ENCODE measurements at regions not wholly inside any gene's neighbourhood (a gene's known extent, or its start where the extent isn't known, plus 50 kb on each side); places are given as distances from the start of the nearest gene placed in this dataset.

DNA sequence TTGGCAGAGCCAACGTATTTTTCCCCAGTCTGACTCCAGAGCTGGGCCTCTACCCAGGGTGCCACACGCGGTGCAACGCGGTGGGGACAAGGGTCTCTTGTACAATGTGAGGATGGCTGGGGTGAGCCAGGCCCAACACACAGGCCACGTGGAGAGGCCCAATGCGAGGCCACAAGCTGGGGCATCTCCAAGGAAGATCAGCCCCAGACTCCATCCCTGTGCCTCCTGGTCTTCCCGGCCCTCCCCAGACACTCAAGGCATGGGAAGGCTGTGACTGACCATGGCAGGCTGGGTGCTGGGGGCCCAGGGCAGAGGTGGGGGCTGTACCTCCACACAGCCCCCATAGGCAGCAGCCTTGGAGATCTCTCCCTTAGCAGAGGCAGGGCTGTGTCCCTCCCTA is 135.3 kb upstream of the FAM20C start:
- H3K27ac ChIP-seq (ENCODE audit: low read length) = no peak overlapping the region
- 91% methylated on average over 8 of the region's 8 CpGs for WGBS
- DNase-seq (peak in 1 of 3 donors; percentile 40), ATAC-seq (peak; percentile 5 to 14)
- no peaks in the 10 kb centered on the region for H3K9me3 ChIP-seq (ENCODE audit: control insufficient read depth, low read length)
- H3K4me3 ChIP-seq (ENCODE audit: low read length) = no peak overlapping the region
- H3K4me1 ChIP-seq (ENCODE audit: control insufficient read depth, insufficient read depth, low read length) = no peaks in the 10 kb centered on the region
- H3K27me3 ChIP-seq (ENCODE audit: control insufficient read depth, insufficient read depth) = no peaks in the 10 kb centered on the region
- intact Hi-C loops (cut with DNase I) = no loop called here

DNA sequence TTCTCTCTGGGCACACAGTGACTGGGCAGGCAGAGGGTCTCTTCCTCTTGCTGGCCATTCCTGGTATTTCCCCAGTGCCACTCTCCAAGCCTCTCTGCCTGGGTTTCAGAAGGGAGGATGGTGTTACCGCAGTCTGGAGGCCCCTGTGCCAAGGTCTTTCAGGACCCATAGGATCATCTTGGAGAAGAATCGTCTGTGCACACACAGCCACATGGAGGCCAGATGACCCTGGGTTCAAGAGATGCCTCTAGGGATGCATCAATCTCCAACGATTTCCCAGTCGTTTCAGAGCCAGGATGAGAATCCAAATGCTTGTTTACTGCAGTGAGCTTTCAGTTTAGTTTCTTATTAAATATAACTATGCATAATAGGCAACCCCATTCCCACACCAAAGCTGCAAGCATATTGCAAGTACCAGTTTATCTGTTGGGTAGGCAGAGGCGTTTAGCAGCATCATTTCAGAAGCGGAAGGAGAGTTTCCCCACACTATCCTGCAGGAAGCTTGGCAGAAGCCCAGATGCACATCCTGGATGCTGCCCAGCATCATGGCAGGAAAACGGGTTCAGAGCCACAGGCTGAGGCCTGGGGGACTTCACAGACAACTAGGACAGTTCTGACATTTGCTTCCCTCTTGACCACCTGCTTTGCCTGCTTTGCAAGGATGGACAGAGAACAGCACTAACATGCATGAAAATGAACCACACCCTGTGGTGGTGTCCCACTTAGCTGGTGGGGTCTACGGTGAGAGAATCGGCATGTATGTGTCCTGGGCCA is 134.7 kb upstream of the FAM20C start:
- 44% methylated on average over 9 of the region's 9 CpGs for WGBS
- no peaks in the 10 kb centered on the region for H3K27me3 ChIP-seq (ENCODE audit: control insufficient read depth, insufficient read depth)
- no peaks in the 10 kb centered on the region for H3K4me1 ChIP-seq (ENCODE audit: control insufficient read depth, insufficient read depth, low read length)
- no peaks in the 10 kb centered on the region for H3K9me3 ChIP-seq (ENCODE audit: control insufficient read depth, low read length)
- H3K4me3 ChIP-seq (ENCODE audit: low read length) = no peak overlapping the region
- DNase-seq (peak in 1 of 3 donors; percentile 56), ATAC-seq (no peak)
- intact Hi-C loops (cut with DNase I) = no loop called here
- H3K27ac ChIP-seq (ENCODE audit: low read length) = no peak overlapping the region

DNA sequence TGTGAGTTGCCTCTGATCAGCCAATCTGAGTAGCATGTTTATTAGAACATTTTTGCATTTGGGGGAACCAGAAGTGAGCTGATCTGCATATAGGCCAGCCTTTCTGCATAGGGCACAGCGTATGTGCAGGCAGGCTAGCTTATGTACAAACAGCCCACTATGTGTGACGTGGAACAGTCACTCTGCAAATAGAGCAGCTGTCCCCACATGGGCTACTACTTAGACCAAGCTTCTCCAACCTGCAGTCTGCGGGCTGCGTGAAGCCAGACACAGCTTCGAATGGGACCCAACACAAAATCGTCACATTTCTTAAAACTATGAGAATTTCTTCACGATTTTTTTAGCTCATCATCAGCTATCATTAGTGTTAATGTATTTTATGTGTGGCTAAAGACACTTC is 134.1 kb upstream of the FAM20C start:
- 84% methylated on average over 7 of the region's 7 CpGs for WGBS
- no peaks in the 10 kb centered on the region for H3K9me3 ChIP-seq (ENCODE audit: control insufficient read depth, low read length)
- no peaks in the 10 kb centered on the region for H3K4me1 ChIP-seq (ENCODE audit: control insufficient read depth, insufficient read depth, low read length)
- no peaks in the 10 kb centered on the region for H3K27me3 ChIP-seq (ENCODE audit: control insufficient read depth, insufficient read depth)
- DNase-seq = peak in 1 of 3 donors; percentile 10
- no peak overlapping the region for H3K4me3 ChIP-seq (ENCODE audit: low read length)
- no peak overlapping the region for H3K27ac ChIP-seq (ENCODE audit: low read length)
- intact Hi-C loops (cut with DNase I) = no loop called here
- ATAC-seq = no peak

DNA sequence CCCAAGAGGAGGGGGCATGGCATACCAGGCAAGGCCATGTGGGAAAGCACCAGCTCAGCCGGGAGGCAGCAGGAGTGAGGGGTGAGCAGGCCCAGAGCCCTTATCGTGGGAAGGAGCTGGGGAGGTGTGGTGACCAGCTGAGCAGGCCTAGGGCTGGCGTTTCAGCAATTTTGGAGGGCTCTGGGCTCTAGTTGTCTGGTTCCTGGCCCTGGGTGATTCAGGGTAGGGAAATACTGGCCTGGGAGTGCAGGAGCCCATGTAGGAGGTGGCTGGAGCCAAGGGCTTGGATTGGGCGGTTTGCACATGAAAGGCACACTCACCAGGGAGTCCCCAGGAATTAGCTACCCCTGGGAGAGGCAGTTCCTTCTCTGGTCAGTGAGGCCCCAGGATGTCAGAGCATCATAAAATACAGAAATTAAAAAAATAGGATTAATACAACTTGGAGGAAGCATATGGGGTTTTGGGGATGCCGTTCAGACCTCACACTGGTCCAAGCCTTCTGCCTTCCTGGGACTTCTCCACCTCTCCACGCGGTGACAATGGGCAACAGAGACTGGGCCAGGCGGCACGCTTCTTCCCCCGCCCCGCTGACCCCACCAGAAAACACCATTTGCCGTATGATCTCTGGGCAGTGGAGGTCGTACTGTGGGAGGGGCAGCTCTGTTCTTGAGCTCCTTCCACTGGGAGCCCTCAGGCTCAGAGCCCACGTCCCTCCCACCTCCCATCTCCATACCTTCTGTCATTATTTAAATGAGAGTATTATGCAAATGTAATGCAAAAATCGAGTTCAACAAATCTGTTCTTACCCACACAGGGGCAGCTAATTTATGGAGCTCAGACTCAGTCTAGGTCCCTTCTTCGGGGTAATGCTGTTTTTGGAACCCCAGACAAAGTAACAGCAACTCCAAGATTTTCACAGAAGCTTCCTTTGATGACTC is 133.0 kb upstream of the FAM20C start:
- Histone ChIP-seq H3K27ac (ENCODE audit: low read length) (no peak overlapping the region), H3K27me3 (ENCODE audit: control insufficient read depth, insufficient read depth) (no peaks in the 10 kb centered on the region), H3K4me3 (ENCODE audit: low read length) (no peak overlapping the region), H3K4me1 (ENCODE audit: control insufficient read depth, insufficient read depth, low read length) (peaks cover 2% of the 10 kb centered on the region), H3K9me3 (ENCODE audit: control insufficient read depth, low read length) (no peaks in the 10 kb centered on the region)
- intact Hi-C loops (cut with DNase I) = no loop called here
- WGBS = 69% methylated on average over 16 of the region's 16 CpGs
- ATAC-seq = no peak
- DNase-seq = peak in 1 of 3 donors; percentile 14

DNA sequence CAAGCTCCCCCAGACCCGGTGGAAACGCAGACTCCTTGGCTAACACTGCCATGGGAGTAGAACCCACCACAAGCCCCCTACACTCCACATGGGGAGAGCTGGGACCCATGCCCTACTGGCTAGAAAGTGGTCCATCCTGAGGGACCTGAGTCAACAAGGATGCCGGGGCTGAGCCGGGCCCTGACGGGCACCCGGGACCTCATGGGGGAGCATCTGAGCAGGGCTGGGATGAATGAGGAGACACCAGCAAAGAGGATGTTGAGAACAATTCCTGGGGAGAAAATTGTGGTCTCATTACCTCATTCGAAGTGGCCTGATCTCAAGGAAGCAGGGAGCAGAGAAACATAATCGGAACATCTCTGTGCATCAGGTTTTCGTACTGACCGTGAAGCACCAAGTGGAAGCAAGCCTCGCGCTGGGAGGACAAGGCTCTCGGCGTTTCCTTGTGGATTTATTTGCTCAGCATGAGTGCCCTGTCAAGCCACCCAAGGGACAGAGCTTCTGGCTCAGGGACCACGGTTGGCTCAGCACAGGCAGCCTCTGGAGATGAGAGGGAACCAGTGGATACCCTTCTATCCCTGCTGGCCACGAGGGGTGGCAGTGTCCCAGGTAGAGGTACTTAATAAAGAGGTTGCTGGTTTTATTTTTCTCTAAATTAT is 132.2 kb upstream of the FAM20C start:
- Histone ChIP-seq H3K9me3 (ENCODE audit: control insufficient read depth, low read length) (no peaks in the 10 kb centered on the region), H3K27me3 (ENCODE audit: control insufficient read depth, insufficient read depth) (no peaks in the 10 kb centered on the region), H3K27ac (ENCODE audit: low read length) (no peak overlapping the region), H3K4me1 (ENCODE audit: control insufficient read depth, insufficient read depth, low read length) (peaks cover 2% of the 10 kb centered on the region), H3K4me3 (ENCODE audit: low read length) (no peak overlapping the region)
- WGBS = 83% methylated on average over 16 of the region's 16 CpGs
- DNase-seq (peak in 1 of 3 donors; percentile 35), ATAC-seq (no peak)
- intact Hi-C loops (cut with DNase I) = no loop called here

DNA sequence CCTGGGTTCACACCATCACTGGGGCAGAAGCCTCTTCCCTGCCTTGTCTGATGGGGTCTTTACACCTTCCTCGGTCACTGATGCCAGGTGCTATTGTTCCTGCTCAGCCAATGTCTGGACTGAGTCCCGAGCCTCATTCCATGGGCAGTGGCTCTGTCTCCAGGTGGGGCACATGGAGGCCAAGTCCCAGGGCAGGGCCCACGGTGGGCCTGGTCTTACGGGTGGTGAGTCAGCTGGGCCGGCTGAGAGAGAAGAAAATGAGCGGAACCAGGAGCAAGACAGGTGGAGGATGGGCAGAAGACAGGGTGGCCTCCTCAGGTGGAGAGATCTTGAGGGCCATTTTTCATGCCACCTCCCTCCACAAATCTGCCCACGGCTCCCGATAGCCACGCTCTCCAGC is 131.7 kb upstream of the FAM20C start:
- no peak for ATAC-seq
- 92% methylated on average over 9 of the region's 9 CpGs for WGBS
- Histone ChIP-seq H3K27ac (ENCODE audit: low read length) (no peak overlapping the region), H3K4me3 (ENCODE audit: low read length) (no peak overlapping the region), H3K27me3 (ENCODE audit: control insufficient read depth, insufficient read depth) (no peaks in the 10 kb centered on the region), H3K9me3 (ENCODE audit: control insufficient read depth, low read length) (no peaks in the 10 kb centered on the region), H3K4me1 (ENCODE audit: control insufficient read depth, insufficient read depth, low read length) (peaks cover 2% of the 10 kb centered on the region)
- intact Hi-C loops (cut with DNase I) = no loop called here
- peak in 1 of 3 donors; percentile 46 for DNase-seq

DNA sequence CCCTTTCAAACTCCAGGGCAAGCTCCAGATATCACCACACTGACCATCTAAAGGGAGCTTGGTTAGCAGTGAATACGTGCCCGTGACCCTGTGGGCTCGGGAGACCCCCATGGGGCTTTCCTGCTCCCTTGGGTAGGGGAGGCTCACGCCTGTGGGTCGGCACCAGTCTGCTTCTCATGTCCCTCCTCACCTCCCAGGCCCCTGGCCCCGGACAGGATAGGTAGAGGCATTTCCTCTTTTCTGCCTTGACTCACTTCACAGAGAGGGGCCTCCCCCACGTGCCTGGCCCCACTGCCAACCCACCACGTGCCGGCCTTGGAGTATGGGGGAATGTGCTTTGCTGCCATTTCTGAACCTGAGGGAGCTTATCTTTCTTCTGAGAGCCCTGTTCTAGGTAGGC is 131.3 kb upstream of the FAM20C start:
- Histone ChIP-seq H3K9me3 (ENCODE audit: control insufficient read depth, low read length) (no peaks in the 10 kb centered on the region), H3K4me1 (ENCODE audit: control insufficient read depth, insufficient read depth, low read length) (peaks cover 2% of the 10 kb centered on the region), H3K4me3 (ENCODE audit: low read length) (no peak overlapping the region), H3K27me3 (ENCODE audit: control insufficient read depth, insufficient read depth) (no peaks in the 10 kb centered on the region), H3K27ac (ENCODE audit: low read length) (no peak overlapping the region)
- DNase-seq = peak in 1 of 3 donors; percentile 11
- ATAC-seq = no peak
- intact Hi-C loops (cut with DNase I) = no loop called here
- WGBS = 68% methylated on average over 9 of the region's 9 CpGs

DNA sequence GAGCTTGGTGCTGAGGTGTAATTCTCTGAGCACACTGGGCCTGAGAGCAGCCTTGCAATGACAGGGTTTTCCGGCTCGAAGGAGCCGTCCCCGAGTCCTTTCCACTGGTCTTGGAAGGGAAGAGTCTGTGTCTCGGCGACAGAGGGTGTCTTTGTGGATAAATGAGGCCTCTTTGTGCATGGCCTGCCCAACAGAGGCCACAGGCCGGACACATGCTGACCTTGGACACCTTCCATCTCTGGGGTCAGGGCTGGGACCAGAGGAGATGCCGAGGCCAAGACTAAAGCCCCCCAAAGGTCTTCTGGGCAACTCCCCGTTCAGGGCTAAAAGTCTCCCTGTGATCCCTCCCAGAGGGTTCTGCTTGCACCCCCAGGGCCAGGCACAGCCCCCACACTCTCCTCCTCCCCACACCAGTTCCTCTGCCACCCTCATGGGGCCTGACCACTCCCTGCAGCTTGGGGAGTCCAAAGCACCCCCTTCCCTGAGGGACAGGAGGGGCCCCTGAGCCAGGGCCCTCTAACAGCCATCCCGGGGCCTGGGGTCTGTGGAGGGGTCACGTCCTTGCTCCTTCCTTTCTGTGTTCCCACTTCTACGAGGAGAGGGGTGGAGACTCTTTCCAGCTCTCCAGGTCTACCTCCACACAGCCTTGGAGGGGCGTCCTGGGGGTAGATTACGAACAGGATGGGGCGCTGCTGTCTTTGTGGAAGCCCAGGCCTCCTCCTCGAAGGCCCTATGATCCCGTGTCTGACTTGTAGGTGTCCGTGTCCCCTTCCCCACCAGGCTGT is 130.6 kb upstream of the FAM20C start:
- WGBS = 78% methylated on average over 18 of the region's 18 CpGs
- intact Hi-C loops (cut with DNase I) = no loop called here
- Histone ChIP-seq H3K9me3 (ENCODE audit: control insufficient read depth, low read length) (no peaks in the 10 kb centered on the region), H3K27ac (ENCODE audit: low read length) (no peak overlapping the region), H3K27me3 (ENCODE audit: control insufficient read depth, insufficient read depth) (no peaks in the 10 kb centered on the region), H3K4me3 (ENCODE audit: low read length) (no peak overlapping the region), H3K4me1 (ENCODE audit: control insufficient read depth, insufficient read depth, low read length) (peaks cover 2% of the 10 kb centered on the region)
- ATAC-seq (no peak), DNase-seq (peak in 1 of 3 donors; percentile 21)

DNA sequence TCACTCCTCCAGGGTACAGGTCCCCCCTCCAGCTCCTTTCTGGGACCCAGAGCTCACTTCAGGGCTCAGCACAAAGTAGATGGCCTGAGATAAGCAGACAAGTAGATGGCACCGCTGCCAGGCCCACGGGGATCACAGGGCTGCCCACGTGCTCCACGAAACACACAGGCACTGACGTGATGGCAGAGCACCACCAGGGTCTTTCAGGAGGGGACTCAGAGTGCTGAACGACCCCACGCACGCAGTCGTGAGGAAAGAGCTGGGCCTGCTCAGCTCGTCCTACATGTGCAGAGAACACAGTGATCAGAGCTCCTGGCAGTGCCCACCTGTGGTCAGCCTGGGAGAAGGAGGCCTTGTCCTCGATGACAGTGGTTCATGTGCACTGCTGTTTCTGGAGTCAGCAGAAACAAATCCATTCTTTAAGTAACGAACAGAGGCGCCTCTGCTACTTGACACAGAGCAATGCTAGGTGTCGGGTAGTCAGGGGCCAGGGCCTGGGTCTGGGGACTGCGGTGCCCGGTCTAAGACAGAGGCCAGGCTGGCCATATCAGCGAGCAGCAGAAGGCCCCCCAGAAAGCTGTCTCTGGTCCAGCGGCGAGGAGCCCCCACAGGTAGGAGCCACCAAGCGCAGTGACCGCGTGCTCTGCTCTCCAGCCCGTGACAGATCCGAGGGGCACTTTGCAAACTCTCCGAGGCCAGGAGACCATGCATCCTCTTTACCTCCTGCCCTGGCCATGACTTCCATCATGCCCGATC is 129.8 kb upstream of the FAM20C start:
- Histone ChIP-seq H3K9me3 (ENCODE audit: control insufficient read depth, low read length) (no peaks in the 10 kb centered on the region), H3K4me1 (ENCODE audit: control insufficient read depth, insufficient read depth, low read length) (peaks cover 2% of the 10 kb centered on the region), H3K27ac (ENCODE audit: low read length) (no peak overlapping the region), H3K4me3 (ENCODE audit: low read length) (no peak overlapping the region), H3K27me3 (ENCODE audit: control insufficient read depth, insufficient read depth) (no peaks in the 10 kb centered on the region)
- 92% methylated on average over 26 of the region's 26 CpGs for WGBS
- intact Hi-C loops (cut with DNase I) = no loop called here
- peak in 1 of 3 donors; percentile 40 for DNase-seq
- ATAC-seq = no peak

DNA sequence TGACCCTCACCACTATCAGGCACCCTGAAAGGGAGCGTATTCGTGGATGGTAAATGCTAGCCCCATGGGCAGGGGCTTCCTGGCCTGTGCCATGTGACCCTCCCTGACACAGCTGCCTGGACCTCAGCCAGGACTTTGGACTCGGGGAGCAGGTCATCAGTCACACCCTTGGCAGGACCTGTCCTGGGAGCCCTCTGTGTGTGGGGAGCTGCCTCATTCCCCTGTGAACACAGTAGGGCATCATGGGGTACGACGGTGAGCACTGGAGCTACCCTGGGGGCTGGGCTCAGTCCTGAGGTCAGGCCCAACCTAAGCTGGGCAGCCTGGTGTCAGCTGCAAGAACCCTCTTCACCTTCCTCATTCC is 129.3 kb upstream of the FAM20C start:
- Histone ChIP-seq H3K27ac (ENCODE audit: low read length) (no peak overlapping the region), H3K9me3 (ENCODE audit: control insufficient read depth, low read length) (no peaks in the 10 kb centered on the region), H3K4me3 (ENCODE audit: low read length) (no peak overlapping the region), H3K27me3 (ENCODE audit: control insufficient read depth, insufficient read depth) (no peaks in the 10 kb centered on the region), H3K4me1 (ENCODE audit: control insufficient read depth, insufficient read depth, low read length) (peaks cover 2% of the 10 kb centered on the region)
- ATAC-seq (peak in 1 of 2 donors; percentile 5), DNase-seq (peak in 1 of 3 donors; percentile 46)
- WGBS = 77% methylated on average over 5 of the region's 5 CpGs
- intact Hi-C loops (cut with DNase I) = no loop called here
